Raji (cell line): ENCODE measurements at regions not wholly inside any gene's neighbourhood (a gene's known extent, or its start where the extent isn't known, plus 50 kb on each side); places are given as distances from the start of the nearest gene placed in this dataset.

Experiments used
- POLR2A ChIP-seq: IDR thresholded peaks from 2 replicates; pipeline ENCODE4 v1.6.1; 2011; ENCODE audit warnings: low read depth, low read length, control low read depth; ENCODE audit not compliant: insufficient read depth

DNA sequence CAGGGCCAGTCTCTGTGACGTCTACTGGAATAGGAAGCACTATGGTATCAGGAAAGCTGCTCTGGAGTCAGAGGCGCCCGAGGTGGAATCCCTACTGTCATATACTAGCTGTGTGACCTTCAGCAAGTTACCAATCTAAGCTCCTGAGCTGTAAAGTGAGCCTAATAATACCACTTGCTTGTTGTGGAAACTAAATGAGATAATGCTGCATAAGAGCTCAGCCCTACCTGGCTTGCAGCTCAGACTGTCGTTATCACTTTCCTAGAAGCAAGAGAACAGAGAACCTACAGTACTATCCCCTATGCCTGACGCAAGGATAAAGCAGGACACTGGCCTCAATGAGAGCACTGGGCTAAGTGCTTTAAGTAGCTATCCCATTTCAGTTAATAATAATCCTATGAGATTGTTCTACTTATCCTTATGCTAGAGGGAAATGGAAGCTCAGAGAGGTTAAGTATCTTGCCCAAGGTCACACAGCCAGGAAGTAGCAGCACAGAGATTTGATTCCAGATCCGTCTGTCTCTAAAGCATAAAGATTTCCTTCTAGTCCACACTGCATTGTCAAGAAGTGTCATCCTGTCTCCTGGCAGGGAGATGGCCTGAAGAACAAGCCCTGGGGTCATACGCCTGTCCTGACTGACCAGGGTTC, 195.2 kb downstream of the TLE3 start:
- TF ChIP-seq POLR2A = no peak

DNA sequence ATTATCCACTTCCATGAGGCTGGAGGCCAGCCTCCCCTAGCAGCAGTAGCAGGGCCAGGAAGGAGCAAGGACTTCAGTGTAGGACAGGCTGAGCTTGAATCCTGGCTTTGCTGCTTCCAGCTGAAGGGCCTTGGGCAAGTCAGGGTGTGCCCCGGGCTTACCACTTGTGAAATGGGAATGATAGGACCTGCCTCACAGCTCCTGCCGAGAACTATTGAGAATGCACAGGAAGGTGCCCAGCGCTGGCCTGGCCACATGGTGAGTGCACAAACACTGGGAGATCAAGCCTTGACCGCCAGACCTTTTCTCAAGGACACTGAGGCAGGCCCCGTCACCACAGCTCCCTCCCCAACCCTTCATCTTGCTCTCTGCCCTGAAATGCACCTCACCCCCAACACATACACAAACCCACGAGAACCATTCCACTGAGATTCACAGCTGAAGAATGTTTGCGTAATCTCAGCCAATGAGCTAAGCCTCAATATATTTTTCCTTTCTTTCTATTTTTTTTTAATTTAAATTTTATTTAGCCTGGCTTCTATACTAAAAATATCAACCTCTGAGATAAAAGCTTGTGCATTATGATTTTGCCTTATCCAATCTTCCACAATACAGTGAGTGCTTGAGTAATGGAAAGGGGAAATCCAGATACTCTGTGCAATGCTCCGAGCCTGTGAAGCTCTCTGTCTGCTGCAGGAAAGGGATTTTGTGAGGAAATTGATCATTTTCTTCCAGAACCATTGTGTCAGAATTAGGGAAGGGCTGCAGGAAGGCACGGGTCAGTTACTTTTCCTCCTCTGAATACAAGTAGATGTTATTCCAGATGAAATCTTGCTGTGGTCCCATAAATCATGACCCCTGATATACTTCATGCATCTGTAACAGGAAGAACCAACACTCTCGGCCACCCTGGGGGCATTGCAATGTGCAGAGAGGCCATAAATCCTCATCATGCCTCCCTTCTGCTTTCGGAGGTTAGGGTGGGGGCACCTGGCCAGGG, 193.9 kb downstream of the TLE3 start:
- TF ChIP-seq POLR2A = no peak

DNA sequence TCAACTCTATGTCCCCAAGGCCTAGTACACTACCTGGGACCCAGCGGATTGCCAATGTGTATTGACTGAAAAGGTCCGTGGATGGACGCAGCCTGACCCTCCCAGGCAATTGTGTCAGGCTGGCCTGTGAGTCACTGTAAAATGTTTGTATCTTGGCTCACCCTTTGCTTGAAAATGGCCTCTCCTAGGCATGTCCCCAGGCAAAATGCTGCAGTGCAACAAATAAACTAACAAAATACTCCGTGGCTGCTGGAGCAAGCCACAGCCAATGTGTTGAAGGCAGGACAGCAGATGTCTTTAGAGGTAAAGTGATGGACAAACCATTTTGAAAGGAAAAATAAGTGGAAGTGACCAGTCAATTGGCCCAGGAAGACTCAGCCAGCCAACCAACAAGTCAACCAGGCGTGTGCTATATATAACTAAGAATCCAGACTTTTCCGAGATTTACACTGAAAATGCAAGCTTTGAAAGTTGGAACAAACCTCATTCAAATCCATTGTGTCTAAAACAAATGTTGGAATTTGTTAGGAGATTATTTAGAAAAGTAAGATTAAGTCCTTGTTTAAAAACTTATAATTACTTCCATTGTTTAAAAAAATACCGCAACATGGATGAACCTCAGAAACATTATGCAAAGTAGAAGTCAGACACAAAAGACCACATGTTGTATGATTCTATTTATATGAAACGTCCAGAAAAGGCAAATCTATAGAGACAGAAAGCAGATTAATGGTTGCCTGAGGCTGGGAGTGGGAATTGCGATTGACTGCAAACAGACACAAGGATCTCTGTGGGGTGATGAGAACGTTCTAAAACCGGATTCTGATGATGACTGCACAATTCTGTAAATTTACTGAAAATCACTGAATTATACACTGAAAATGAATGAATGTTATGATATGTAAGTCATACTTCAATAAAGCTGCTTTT, 191.2 kb downstream of the TLE3 start:
- TF ChIP-seq POLR2A = no peak

GRCh38 chr15:69908060-69908459, 189.7 kb downstream of the TLE3 start:
- TF ChIP-seq POLR2A = no peak

- no peak for TF ChIP-seq POLR2A
Measured at GRCh38 chr15:69908590-69909420, 188.9 kb downstream of the TLE3 start.

DNA sequence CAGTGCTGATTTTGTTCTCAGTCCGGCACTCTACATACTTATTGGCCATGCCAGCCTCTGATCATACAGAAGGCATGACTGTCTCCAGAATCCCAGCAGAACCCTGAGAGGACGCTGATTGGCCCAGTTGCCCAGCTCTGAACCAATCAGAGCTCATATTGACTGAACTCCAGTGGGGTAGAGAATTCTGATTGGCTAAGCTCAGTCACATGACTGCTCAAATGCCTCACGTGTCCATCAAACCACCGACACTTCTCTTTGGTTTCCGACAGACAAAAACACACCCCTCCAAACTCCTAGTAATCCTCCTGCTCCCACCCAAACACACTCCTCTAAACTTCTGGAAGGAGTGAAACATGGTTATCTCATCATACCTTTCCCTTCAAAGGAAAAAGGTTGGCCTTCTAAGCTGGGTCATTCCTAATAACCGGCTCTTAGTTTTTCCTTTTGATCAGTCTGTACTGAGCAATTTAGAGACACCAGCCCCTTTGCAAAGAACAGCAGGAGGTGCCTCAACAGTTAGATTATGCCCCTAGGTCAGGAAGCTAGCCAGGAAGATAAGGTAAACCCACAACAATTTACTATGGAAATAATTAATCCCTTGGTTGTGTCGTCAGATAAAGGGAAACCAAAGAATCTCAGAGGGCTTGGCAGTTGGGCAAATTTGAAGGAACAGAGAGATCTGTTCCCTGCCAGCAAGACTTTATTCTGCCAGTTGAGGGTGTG, 187.8 kb downstream of the TLE3 start:
- no peak for TF ChIP-seq POLR2A

GRCh38 chr15:69910514-69910913, 187.2 kb downstream of the TLE3 start:
- TF ChIP-seq POLR2A = no peak

DNA sequence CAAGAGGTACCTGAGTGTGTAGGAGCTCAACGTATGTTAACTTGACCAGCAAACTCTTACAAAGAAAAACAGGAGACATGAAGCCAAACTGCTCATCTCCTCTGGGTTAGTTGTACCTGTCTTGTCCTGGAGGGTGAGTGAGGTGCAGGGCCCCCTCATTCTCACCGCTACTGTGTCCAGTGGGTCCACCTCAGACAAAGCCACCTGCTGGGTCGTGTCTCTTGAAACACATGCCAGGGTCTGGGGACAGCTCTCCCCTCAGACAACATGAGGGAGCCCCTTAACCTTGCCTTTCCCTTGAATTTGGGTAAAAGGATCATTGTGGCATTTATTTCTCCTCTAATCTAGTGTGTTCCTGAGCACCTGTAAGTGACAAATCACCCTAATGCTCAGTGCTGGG, 185.6 kb downstream of the TLE3 start:
- TF ChIP-seq POLR2A = no peak

DNA sequence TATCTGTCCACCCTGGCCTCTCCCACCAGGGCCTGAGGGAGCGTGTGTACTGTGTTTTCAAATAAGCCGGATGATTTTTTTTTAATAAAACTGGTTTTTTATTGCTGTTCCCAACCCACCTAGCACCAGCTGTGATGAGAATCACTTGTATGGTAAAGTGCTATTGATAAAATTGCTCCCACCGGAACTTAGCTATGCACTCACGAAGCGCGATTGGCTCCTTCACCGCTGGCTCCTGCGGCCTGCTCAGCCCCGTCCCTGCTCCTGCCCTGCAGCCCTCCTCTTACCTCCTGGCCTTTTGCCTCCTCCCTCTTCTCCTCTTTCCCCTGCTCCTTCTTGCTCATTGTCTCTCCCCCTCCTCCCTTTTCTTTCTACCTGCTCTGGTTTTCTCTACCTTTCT, 183.7 kb downstream of the TLE3 start:
- TF ChIP-seq POLR2A = no peak

- no peak for TF ChIP-seq POLR2A
Measured at GRCh38 chr15:69914960-69915359, 182.8 kb downstream of the TLE3 start.

DNA sequence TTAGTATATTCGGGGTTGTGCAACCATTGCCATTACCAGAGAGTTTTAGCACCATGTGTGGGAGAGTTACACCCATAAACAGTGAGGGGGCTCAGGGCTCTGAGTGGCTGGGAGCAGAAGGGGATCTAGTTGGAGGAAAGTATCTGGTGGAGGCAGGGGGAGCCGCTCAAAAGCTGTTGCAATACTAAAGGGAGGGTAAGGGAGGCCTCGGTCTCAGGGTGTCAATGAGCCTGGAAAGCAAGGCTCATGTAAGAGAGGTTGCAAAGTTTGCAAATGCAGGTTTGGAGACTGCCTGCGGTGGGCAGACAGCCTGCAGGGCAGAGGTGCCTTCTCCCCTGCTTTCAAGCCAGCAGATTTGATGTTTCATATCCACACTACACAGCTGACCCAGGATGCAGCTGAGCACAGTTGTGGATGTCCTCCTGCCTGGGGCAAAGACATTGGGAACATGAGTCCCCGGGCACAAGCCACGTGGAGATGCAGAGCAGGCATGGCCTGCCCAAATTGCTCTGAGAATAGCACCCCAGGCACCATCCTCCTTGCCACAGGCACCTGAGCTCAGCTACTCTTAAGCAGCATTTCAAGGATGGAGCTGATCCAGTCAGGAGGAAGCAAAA, 181.4 kb downstream of the TLE3 start:
- TF ChIP-seq POLR2A = no peak

- no peak for TF ChIP-seq POLR2A
Measured at GRCh38 chr15:69917056-69917455, 180.7 kb downstream of the TLE3 start.

GRCh38 chr15:69919816-69920215, 177.9 kb downstream of the TLE3 start:
- no peak for TF ChIP-seq POLR2A
